Astrocyte (in vitro differentiated cells and primary cell): ENCODE measurements at regions not wholly inside any gene's neighbourhood (a gene's known extent, or its start where the extent isn't known, plus 50 kb on each side); places are given as distances from the start of the nearest gene placed in this dataset.

ENCODE experiments used
- DNase-seq: peaks from one replicate; pipeline ENCODE4 v3.0.0-alpha.2; 2010; ENCODE audit warnings: low read depth
- FAIRE-seq: peaks from 2 replicates; lab custom pipeline; 2011; peaks lifted over from hg19 to GRCh38; lab: Jason Lieb, UNC
- H2AFZ ChIP-seq: 2 replicates; pipeline ENCODE4 v1.6.0; 2012; ENCODE audit warnings: low read depth, low read length, inconsistent platforms
- H3K27ac ChIP-seq: 2 replicates; pipeline ENCODE4 v1.5.1; 2011; ENCODE audit warnings: low read depth, low read length, inconsistent platforms
- H3K27me3 ChIP-seq: 2 replicates; pipeline ENCODE4 v1.6.0; 2011; ENCODE audit warnings: low read length, inconsistent platforms; ENCODE audit not compliant: insufficient read depth
- H3K36me3 ChIP-seq: 2 replicates; pipeline ENCODE4 v1.5.1; 2011; ENCODE audit warnings: low read length, inconsistent platforms; ENCODE audit not compliant: insufficient read depth
- H3K4me1 ChIP-seq: 2 replicates; pipeline ENCODE4 v1.5.1; 2011; ENCODE audit warnings: low read length, inconsistent platforms; ENCODE audit not compliant: insufficient read depth
- H3K4me2 ChIP-seq: 2 replicates; pipeline ENCODE4 v1.6.0; 2012; ENCODE audit warnings: low read length, inconsistent platforms
- H3K4me3 ChIP-seq: 2 replicates; pipeline ENCODE4 v1.5.1; 2011; ENCODE audit warnings: low read depth, mild to moderate bottlenecking, low read length, inconsistent platforms; ENCODE audit not compliant: insufficient read depth
- H3K79me2 ChIP-seq: 2 replicates; pipeline ENCODE4 v1.6.0; 2012; ENCODE audit warnings: mild to moderate bottlenecking, low read length, inconsistent platforms; ENCODE audit not compliant: insufficient read depth
- H3K9ac ChIP-seq: 2 replicates; pipeline ENCODE4 v1.6.0; 2012; ENCODE audit warnings: mild to moderate bottlenecking, low read length, inconsistent platforms
- H3K9me3 ChIP-seq: 2 replicates; pipeline ENCODE4 v1.5.1; 2012; ENCODE audit warnings: low read depth, mild to moderate bottlenecking, low read length, inconsistent platforms; ENCODE audit not compliant: insufficient read depth
- H4K20me1 ChIP-seq: 2 replicates; pipeline ENCODE4 v1.6.0; 2012; ENCODE audit warnings: low read length, inconsistent platforms; ENCODE audit not compliant: insufficient read depth
- H3K27ac Mint-ChIP-seq: one replicate; pipeline ENCODE4 v1.8.0; 2021; ENCODE audit warnings: mild to moderate bottlenecking, mixed read lengths; ENCODE audit not compliant: unreplicated experiment
- H3K27me3 Mint-ChIP-seq: one replicate; pipeline ENCODE4 v1.8.0; 2021; ENCODE audit warnings: low read depth, mixed read lengths; ENCODE audit not compliant: unreplicated experiment
- H3K36me3 Mint-ChIP-seq: one replicate; pipeline ENCODE4 v1.8.0; 2021; ENCODE audit warnings: low read depth, mixed read lengths; ENCODE audit not compliant: unreplicated experiment
- H3K4me1 Mint-ChIP-seq: one replicate; pipeline ENCODE4 v1.8.0; 2021; ENCODE audit warnings: low read depth, mixed read lengths; ENCODE audit not compliant: unreplicated experiment
- H3K4me3 Mint-ChIP-seq: one replicate; pipeline ENCODE4 v1.8.0; 2021; ENCODE audit warnings: mild to moderate bottlenecking, moderate library complexity, mixed read lengths; ENCODE audit not compliant: unreplicated experiment
- H3K9me3 Mint-ChIP-seq: one replicate; pipeline ENCODE4 v1.8.0; 2021; ENCODE audit warnings: mild to moderate bottlenecking, mixed read lengths; ENCODE audit not compliant: unreplicated experiment
- CTCF ChIP-seq: IDR thresholded peaks from 2 replicates; pipeline ENCODE4 v1.5.1; 2011; ENCODE audit warnings: low read depth, mild to moderate bottlenecking, inconsistent platforms, low read length, moderate library complexity; ENCODE audit not compliant: insufficient read depth
- EZH2 ChIP-seq: IDR thresholded peaks from 2 replicates; pipeline ENCODE4 v1.6.1; 2012; ENCODE audit warnings: mild to moderate bottlenecking, low read length, inconsistent platforms; ENCODE audit not compliant: insufficient read depth

GRCh38 chr11:60625262-60625661, 74.2 kb upstream of the MS4A8 start:
- Histone ChIP-seq H3K4me1 (no peaks in the 10 kb centered on the region), H3K4me3 (no peak overlapping the region), H3K4me2 (no peak overlapping the region), H2AFZ (no peak overlapping the region), H3K79me2 (no peaks in the 10 kb centered on the region), H3K9ac (no peak overlapping the region), H4K20me1 (no peaks in the 10 kb centered on the region), H3K9me3 (no peaks in the 10 kb centered on the region), H3K36me3 (no peaks in the 10 kb centered on the region), H3K27ac (no peak overlapping the region), H3K27me3 (no peaks in the 10 kb centered on the region)
- TF ChIP-seq EZH2 = no peak
- TF ChIP-seq CTCF = peak; percentile 39
- H3K4me1 Mint-ChIP-seq = peaks cover 6% of the 10 kb centered on the region
- no peaks in the 10 kb centered on the region for H3K27me3 Mint-ChIP-seq
- H3K9me3 Mint-ChIP-seq = no peaks in the 10 kb centered on the region
- H3K27ac Mint-ChIP-seq = no peak overlapping the region
- FAIRE-seq = no peak
- H3K36me3 Mint-ChIP-seq = no peaks in the 10 kb centered on the region
- H3K4me3 Mint-ChIP-seq = no peak overlapping the region
- no peak for DNase-seq

DNA sequence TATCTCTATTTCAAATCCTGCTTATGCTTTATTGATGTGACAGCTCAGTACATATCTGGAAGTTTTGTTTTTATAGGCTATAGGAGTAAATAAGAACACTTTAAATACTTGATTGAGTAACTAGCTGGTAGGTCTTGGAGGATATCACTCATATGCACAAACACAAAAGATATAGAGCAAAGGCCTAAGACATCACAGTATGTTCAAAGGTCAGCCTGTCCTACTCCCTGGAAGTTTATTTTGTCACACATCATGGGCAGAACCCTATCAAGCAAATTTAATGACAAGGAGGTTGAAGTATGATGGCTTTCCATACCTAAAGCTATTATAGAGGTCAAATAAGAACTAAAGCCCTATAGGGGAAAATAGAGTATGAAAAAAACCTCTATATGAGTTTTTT, 70.0 kb upstream of the MS4A8 start:
- H3K9ac ChIP-seq = no peak overlapping the region
- H3K36me3 ChIP-seq = no peaks in the 10 kb centered on the region
- DNase-seq (no peak), FAIRE-seq (no peak)
- no peaks in the 10 kb centered on the region for H3K79me2 ChIP-seq
- H3K4me3 ChIP-seq = no peak overlapping the region
- no peak overlapping the region for H3K4me2 ChIP-seq
- Mint-ChIP-seq H3K27me3 (no peaks in the 10 kb centered on the region), H3K27ac (no peak overlapping the region), H3K9me3 (no peaks in the 10 kb centered on the region), H3K36me3 (no peaks in the 10 kb centered on the region), H3K4me3 (no peak overlapping the region), H3K4me1 (peaks cover 6% of the 10 kb centered on the region)
- no peaks in the 10 kb centered on the region for H3K27me3 ChIP-seq
- H2AFZ ChIP-seq = no peak overlapping the region
- no peaks in the 10 kb centered on the region for H3K4me1 ChIP-seq
- no peaks in the 10 kb centered on the region for H3K9me3 ChIP-seq
- H3K27ac ChIP-seq = no peak overlapping the region
- TF ChIP-seq CTCF (no peak), EZH2 (no peak)
- H4K20me1 ChIP-seq = no peaks in the 10 kb centered on the region

DNA sequence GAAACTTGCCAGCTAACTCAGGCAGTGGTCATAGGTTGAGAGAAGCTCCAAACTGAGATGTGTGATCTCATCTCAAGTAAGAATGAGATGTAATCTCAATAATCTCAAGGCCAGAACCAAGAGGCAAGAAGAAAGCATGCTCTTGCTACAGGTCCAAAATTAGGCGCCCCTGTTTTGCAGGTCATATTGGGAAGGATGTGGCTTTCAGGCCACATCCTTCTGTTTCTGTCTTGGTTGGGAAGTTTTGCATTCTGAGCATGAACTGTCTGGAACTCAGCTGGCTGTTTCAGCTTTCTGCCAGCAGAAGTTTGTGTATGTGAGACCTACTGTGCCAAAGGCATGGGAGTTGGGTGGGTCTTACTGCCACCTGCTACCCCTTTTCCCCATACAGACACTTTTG, 67.5 kb upstream of the MS4A8 start:
- Mint-ChIP-seq H3K9me3 (no peaks in the 10 kb centered on the region), H3K27ac (no peak overlapping the region), H3K27me3 (no peaks in the 10 kb centered on the region), H3K36me3 (no peaks in the 10 kb centered on the region), H3K4me1 (no peaks in the 10 kb centered on the region), H3K4me3 (no peak overlapping the region)
- Histone ChIP-seq H3K79me2 (no peaks in the 10 kb centered on the region), H3K4me1 (no peaks in the 10 kb centered on the region), H3K9ac (no peak overlapping the region), H3K36me3 (no peaks in the 10 kb centered on the region), H4K20me1 (no peaks in the 10 kb centered on the region), H3K27ac (no peak overlapping the region), H3K4me3 (no peak overlapping the region), H3K9me3 (no peaks in the 10 kb centered on the region), H2AFZ (no peak overlapping the region), H3K27me3 (no peaks in the 10 kb centered on the region), H3K4me2 (no peak overlapping the region)
- no peak for DNase-seq
- FAIRE-seq = no peak
- no peak for TF ChIP-seq CTCF
- no peak for TF ChIP-seq EZH2
